Hindlimb muscle (tissue), 1 donor: ENCODE measurements at regions not wholly inside any gene's neighbourhood (a gene's known extent, or its start where the extent isn't known, plus 50 kb on each side); places are given as distances from the start of the nearest gene placed in this dataset.

ENCODE experiments used
- DNase-seq: peaks from one replicate; pipeline ENCODE4 v3.0.0-alpha.2; 2013

- DNase-seq, result no peak
These were observed 110.3 kb downstream of the LSM3 start for GRCh38 chr3:14288833-14289451.

GRCh38 chr3:14289590-14290461 is 111.2 kb downstream of the LSM3 start:
- DNase-seq, result peak; percentile 52

- no peak for DNase-seq
These were observed 111.6 kb upstream of the SLC6A6 start for GRCh38 chr3:14290631-14291385.

- no peak for DNase-seq
These were observed 107.4 kb upstream of the SLC6A6 start for GRCh38 chr3:14295037-14295436.

- no peak for DNase-seq
These were observed 106.6 kb upstream of the SLC6A6 start for GRCh38 chr3:14295801-14296200.

- no peak for DNase-seq
These were observed 105.1 kb upstream of the SLC6A6 start for GRCh38 chr3:14297305-14297704.

GRCh38 chr3:14297784-14298236 is 104.6 kb upstream of the SLC6A6 start:
- DNase-seq, result peak; percentile 21

- no peak for DNase-seq
These were observed 104.0 kb upstream of the SLC6A6 start for GRCh38 chr3:14298442-14298841.

- no peak for DNase-seq
These were observed 103.3 kb upstream of the SLC6A6 start for GRCh38 chr3:14298991-14299555.

- DNase-seq, result no peak
These were observed 102.6 kb upstream of the SLC6A6 start for GRCh38 chr3:14299767-14300166.

- no peak for DNase-seq
These were observed 101.5 kb upstream of the SLC6A6 start for GRCh38 chr3:14300721-14301399.

- DNase-seq, result no peak
These were observed 100.8 kb upstream of the SLC6A6 start for GRCh38 chr3:14301558-14301957.

GRCh38 chr3:14303336-14304100 is 98.9 kb upstream of the SLC6A6 start:
- no peak for DNase-seq

GRCh38 chr3:14304101-14305045 is 98.0 kb upstream of the SLC6A6 start:
- no peak for DNase-seq

GRCh38 chr3:14305324-14305723 is 97.1 kb upstream of the SLC6A6 start:
- no peak for DNase-seq

GRCh38 chr3:14306142-14306541 is 96.3 kb upstream of the SLC6A6 start:
- DNase-seq, result no peak

- peak; percentile 21 for DNase-seq
These were observed 94.6 kb upstream of the SLC6A6 start for GRCh38 chr3:14307656-14308302.

GRCh38 chr3:14311729-14312128 is 90.7 kb upstream of the SLC6A6 start:
- no peak for DNase-seq

- no peak for DNase-seq
These were observed 90.0 kb upstream of the SLC6A6 start for GRCh38 chr3:14312375-14312774.

GRCh38 chr3:14317057-14317553 is 85.3 kb upstream of the SLC6A6 start:
- DNase-seq, result no peak
